NAMALWA (cell line): ENCODE measurements at regions not wholly inside any gene's neighbourhood (a gene's known extent, or its start where the extent isn't known, plus 50 kb on each side); places are given as distances from the start of the nearest gene placed in this dataset.
"Not testable (repeated sequence)": the region's sequence is repeated elsewhere in the genome, so short reads cannot be mapped to it uniquely, and the experiment has no call there.

ENCODE experiments used
- DNase-seq: peaks from one replicate; pipeline ENCODE4 v3.0.0-alpha.2; 2015; ENCODE audit warnings: low spot score

- DNase-seq = no peak
Measured at GRCh38 chr3:95759614-95760301, 1054.6 kb upstream of the EPHA6 start.

GRCh38 chr3:95775486-95776094, 1038.8 kb upstream of the EPHA6 start:
- no peak for DNase-seq

- DNase-seq = no peak
Measured at GRCh38 chr3:95781598-95781997, 1032.8 kb upstream of the EPHA6 start.

GRCh38 chr3:95789111-95789510, 1025.3 kb upstream of the EPHA6 start:
- no peak for DNase-seq

- no peak for DNase-seq
Measured at GRCh38 chr3:95797081-95797480, 1017.3 kb upstream of the EPHA6 start.

- DNase-seq = no peak
Measured at GRCh38 chr3:95798628-95799027, 1015.8 kb upstream of the EPHA6 start.

- DNase-seq = no peak
Measured at GRCh38 chr3:95810462-95810861, 1003.9 kb upstream of the EPHA6 start.

GRCh38 chr3:95813244-95813643, 1001.1 kb upstream of the EPHA6 start:
- DNase-seq = no peak

GRCh38 chr3:95815828-95816227, 998.6 kb upstream of the EPHA6 start:
- DNase-seq = no peak

GRCh38 chr3:95826419-95826818, 988.0 kb upstream of the EPHA6 start:
- no peak for DNase-seq

GRCh38 chr3:95832146-95832545, 982.2 kb upstream of the EPHA6 start:
- DNase-seq = no peak

- DNase-seq = not testable (repeated sequence)
Measured at GRCh38 chr3:95860628-95861027, 953.8 kb upstream of the EPHA6 start.

GRCh38 chr3:95883801-95884200, 930.6 kb upstream of the EPHA6 start:
- DNase-seq = no peak

- no peak for DNase-seq
Measured at GRCh38 chr3:95886616-95887015, 927.8 kb upstream of the EPHA6 start.

- no peak for DNase-seq
Measured at GRCh38 chr3:95887114-95887513, 927.3 kb upstream of the EPHA6 start.

GRCh38 chr3:95894820-95895219, 919.6 kb upstream of the EPHA6 start:
- DNase-seq = no peak

GRCh38 chr3:95899494-95899893, 914.9 kb upstream of the EPHA6 start:
- no peak for DNase-seq

GRCh38 chr3:95899911-95900310, 914.5 kb upstream of the EPHA6 start:
- DNase-seq = no peak

GRCh38 chr3:95901948-95902347, 912.4 kb upstream of the EPHA6 start:
- DNase-seq = no peak

- DNase-seq = no peak
Measured at GRCh38 chr3:95905182-95905581, 909.2 kb upstream of the EPHA6 start.

GRCh38 chr3:95911767-95912166, 902.6 kb upstream of the EPHA6 start:
- DNase-seq = no peak

- DNase-seq = no peak
Measured at GRCh38 chr3:95923496-95924210, 890.7 kb upstream of the EPHA6 start.

- no peak for DNase-seq
Measured at GRCh38 chr3:95926904-95927501, 887.4 kb upstream of the EPHA6 start.
